Gastrocnemius medialis (tissue), 4 donors: ENCODE measurements at regions not wholly inside any gene's neighbourhood (a gene's known extent, or its start where the extent isn't known, plus 50 kb on each side); places are given as distances from the start of the nearest gene placed in this dataset.

ENCODE experiments used
- CTCF ChIP-seq, 5 experiments: fragments of 450-650 bp in 3 of 5; fragments of 200-600 bp in 2 of 5; sonication (generic) in 2 of 5; IDR thresholded peaks in 4 of 5; conservative IDR thresholded peaks in 1 of 5; 1 replicate in 4 of 5; 2 replicates in 1 of 5; pipeline ENCODE4 v1.5.1; 2016 to 2019; ENCODE audit warnings: antibody characterized with exemption in 5 of 5, mild to moderate bottlenecking in 3 of 5, moderate library complexity in 3 of 5
- POLR2A ChIP-seq, 2 donors: fragments of 450-650 bp; IDR thresholded peaks; one replicate each; pipeline ENCODE4 v1.6.1; 2017; ENCODE audit warnings: antibody characterized with exemption in 2 of 2, mild to moderate bottlenecking in 2 of 2, moderate library complexity in 2 of 2

DNA sequence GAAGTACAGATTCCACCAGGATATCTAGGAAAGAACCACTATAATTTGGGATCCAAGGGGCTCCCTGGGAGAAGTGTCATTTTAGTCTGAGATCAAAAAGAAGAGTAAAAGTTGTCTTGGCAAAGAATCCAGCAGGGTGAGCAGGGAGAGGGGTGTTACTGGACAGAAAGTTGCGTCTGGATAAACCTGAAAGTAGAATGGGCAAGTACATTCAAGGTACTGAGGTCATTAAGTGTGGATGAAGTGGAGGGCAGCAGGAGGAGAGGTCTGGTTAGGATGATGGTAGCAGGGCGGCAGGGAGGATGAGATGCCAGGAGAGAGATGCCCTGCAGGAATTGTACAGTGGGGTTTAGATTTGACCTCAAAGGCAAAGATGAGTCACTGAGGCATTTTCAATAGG, 253.3 kb downstream of the KLF13 start:
- TF ChIP-seq CTCF (IDR thresholded peaks at IDR 0.05 in 4 of 5, conservative IDR thresholded peaks at IDR 0.05 in 1 of 5) (no peak), POLR2A (IDR thresholded peaks at IDR 0.05) (no peak)
